GM23248 (cell line): ENCODE measurements at regions not wholly inside any gene's neighbourhood (a gene's known extent, or its start where the extent isn't known, plus 50 kb on each side); places are given as distances from the start of the nearest gene placed in this dataset.

Experiments
- EZH2 ChIP-seq: fragments of 200-600 bp; sonication (generic); IDR thresholded peaks from 2 replicates; pipeline ENCODE4 v1.6.1; 2018; ENCODE audit warnings: antibody characterized with exemption, mild to moderate bottlenecking; ENCODE audit not compliant: insufficient read depth, poor library complexity, severe bottlenecking
- EZH2phosphoT487 ChIP-seq: fragments of 200-600 bp; sonication (generic); IDR thresholded peaks from 2 replicates; pipeline ENCODE4 v1.6.1; 2018; ENCODE audit warnings: antibody characterized with exemption, moderate library complexity, mild to moderate bottlenecking, low read depth; ENCODE audit not compliant: insufficient read depth

DNA sequence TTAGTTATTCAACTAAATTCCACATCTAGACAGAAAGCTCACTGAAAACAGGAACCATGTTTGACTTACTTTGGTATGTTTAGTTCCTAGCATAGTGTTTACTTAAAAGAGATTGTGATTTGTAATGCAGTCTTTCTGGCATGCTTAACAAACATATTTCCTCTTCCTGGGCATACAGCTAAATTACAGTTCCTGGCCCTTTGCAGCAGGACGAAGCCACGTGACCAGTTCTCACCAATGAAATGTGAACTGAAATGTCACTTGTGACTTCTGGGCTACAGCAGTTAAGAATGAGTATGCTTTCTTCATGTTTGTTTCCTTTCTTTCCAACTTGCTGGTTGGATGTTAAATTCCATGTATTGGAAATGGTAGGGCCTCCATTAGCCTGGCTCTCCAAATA lies 330.5 kb downstream of the FIGN start:
- TF ChIP-seq EZH2, result no peak
- no peak for TF ChIP-seq EZH2phosphoT487
